Left lung (tissue), 4 donors: ENCODE measurements at regions not wholly inside any gene's neighbourhood (a gene's known extent, or its start where the extent isn't known, plus 50 kb on each side); places are given as distances from the start of the nearest gene placed in this dataset.

Experiments used
- ATAC-seq: fragments of 200-7000 bp; cut with Tn5 transposase; one replicate; pipeline ENCODE4 v1.9.1; 2020; ENCODE audit warnings: moderate library complexity
- DNase-seq, 4 donors: peaks; one replicate each; pipeline ENCODE4 v3.0.0-alpha.2; 2013 to 2020
- H3K27ac ChIP-seq, 2 donors: fragments of 200-600 bp; sonication (generic) in 1 of 2; one replicate each; pipeline versions ENCODE4 v1.5.0 to v1.8.0; 2020 to 2021
- H3K27me3 ChIP-seq, 2 donors: fragments of 200-600 bp; sonication (generic) in 1 of 2; one replicate each; pipeline versions ENCODE4 v1.5.0 to v1.8.0; 2020 to 2021
- H3K36me3 ChIP-seq, 2 donors: fragments of 200-600 bp; sonication (generic) in 1 of 2; one replicate each; pipeline versions ENCODE4 v1.5.0 to v1.8.0; 2020 to 2021
- H3K4me1 ChIP-seq, 2 donors: fragments of 200-600 bp; one replicate each; pipeline ENCODE4 v1.8.0; 2021
- H3K4me3 ChIP-seq, 2 donors: fragments of 200-600 bp; sonication (generic) in 1 of 2; one replicate each; pipeline versions ENCODE4 v1.5.0 to v1.8.0; 2020 to 2021; ENCODE audit warnings: mild to moderate bottlenecking in 1 of 2
- H3K9me3 ChIP-seq, 2 donors: fragments of 200-600 bp; sonication (generic) in 1 of 2; one replicate each; pipeline versions ENCODE4 v1.5.0 to v1.8.0; 2020 to 2021
- CTCF ChIP-seq, 2 donors: fragments of 200-600 bp; sonication (generic) in 1 of 2; IDR thresholded peaks; one replicate each; pipeline versions ENCODE4 v1.5.0 to v1.8.0; 2021; ENCODE audit warnings: antibody characterized with exemption in 2 of 2
- intact Hi-C, 2 donors: fragments of 100-400 bp; cut with DNase I; formaldehyde crosslinking; loops; one replicate each; pipeline versions ENCODE4 v1.11.2 to v1.14.2; 2022
- donor health status: DM: no; HTN: yes; CAD: no.
- donor health status: DM: no; HTN: no; CAD: no.

GRCh38 chr15:77548589-77549557 is 83.8 kb downstream of the LINGO1 start:
- no peak overlapping the region for H3K4me3 ChIP-seq
- intact Hi-C loops = loop anchor here in 1 of 2 donors (10.0 kb wide), 1 partner anchor 434 kb away; no protein-coding TSS in a partner anchor

GRCh38 chr15:77547801-77548588 is 84.7 kb downstream of the LINGO1 start:
- TF ChIP-seq CTCF (IDR thresholded peaks at IDR 0.05) = no peak
- DNase-seq (no peak), ATAC-seq (no peak)
- Histone ChIP-seq H3K36me3 (no peaks in the 10 kb centered on the region), H3K27ac (no peak overlapping the region), H3K27me3 (no peaks in the 10 kb centered on the region), H3K4me1 (peaks cover 1 to 7% of the 10 kb centered on the region in 2 donors), H3K4me3 (no peak overlapping the region), H3K9me3 (no peaks in the 10 kb centered on the region)
- intact Hi-C loops = loop anchor here in 1 of 2 donors (10.0 kb wide), 1 partner anchor 433 kb away; no protein-coding TSS in a partner anchor

More at GRCh38 chr15:77548589-77549557, 83.8 kb downstream of the LINGO1 start:
- no peak for ATAC-seq
- TF ChIP-seq CTCF (IDR thresholded peaks at IDR 0.05) = no peak
- Histone ChIP-seq H3K27me3 (no peaks in the 10 kb centered on the region), H3K9me3 (no peaks in the 10 kb centered on the region), H3K27ac (no peak overlapping the region), H3K4me1 (no peaks in the 10 kb centered on the region), H3K36me3 (no peaks in the 10 kb centered on the region)
- peak in 1 of 4 donors; percentile 60 for DNase-seq

GRCh38 chr15:77546870-77547269 is 85.8 kb downstream of the LINGO1 start:
- Histone ChIP-seq H3K4me1 (peaks cover 5 to 11% of the 10 kb centered on the region in 2 donors), H3K27ac (no peak overlapping the region), H3K4me3 (no peak overlapping the region), H3K36me3 (no peaks in the 10 kb centered on the region), H3K27me3 (no peaks in the 10 kb centered on the region), H3K9me3 (no peaks in the 10 kb centered on the region)
- intact Hi-C loops = loop anchor here in 1 of 2 donors (10.0 kb wide), 1 partner anchor 432 kb away; no protein-coding TSS in a partner anchor
- ATAC-seq (no peak), DNase-seq (no peak)
- TF ChIP-seq CTCF (IDR thresholded peaks at IDR 0.05) = no peak

GRCh38 chr15:77546050-77546501 is 86.6 kb downstream of the LINGO1 start:
- H3K4me1 ChIP-seq = peaks cover 10 to 11% of the 10 kb centered on the region in 2 donors
- no peaks in the 10 kb centered on the region for H3K9me3 ChIP-seq
- ATAC-seq (no peak), DNase-seq (no peak)
- intact Hi-C loops = loop anchor here in 1 of 2 donors (10.0 kb wide), 1 partner anchor 431 kb away; no protein-coding TSS in a partner anchor
- no peak for TF ChIP-seq CTCF (IDR thresholded peaks at IDR 0.05)
- no peak overlapping the region for H3K27ac ChIP-seq
- H3K4me3 ChIP-seq = no peak overlapping the region
- no peaks in the 10 kb centered on the region for H3K36me3 ChIP-seq
- no peaks in the 10 kb centered on the region for H3K27me3 ChIP-seq
